H1 (cell line): ENCODE measurements at regions not wholly inside any gene's neighbourhood (a gene's known extent, or its start where the extent isn't known, plus 50 kb on each side); places are given as distances from the start of the nearest gene placed in this dataset.

Experiments
- CTCF ChIA-PET: fragments of 300-600 bp; sonication (Branson Sonifier 250); formaldehyde crosslinking; loops from one replicate; lab custom pipeline; 2021; ENCODE audit not compliant: partially characterized antibody; lab: Charles Lee
- POLR2A ChIA-PET: fragments of 300-600 bp; sonication (Branson Sonifier 250); formaldehyde crosslinking; loops from one replicate; lab custom pipeline; 2021; ENCODE audit warnings: inconsistent platforms; ENCODE audit not compliant: partially characterized antibody; lab: Charles Lee
- DNase-seq, 2 experiments: peaks; one replicate each; pipeline versions ENCODE4 v3.0.0 to v3.0.0-alpha.2; 2010 to 2022; ENCODE audit warnings: low spot score in 2 of 2, low read depth in 1 of 2, mixed read lengths in 1 of 2
- FAIRE-seq: peaks from 2 replicates; lab custom pipeline; 2011; peaks lifted over from hg19 to GRCh38; lab: Jason Lieb, UNC
- H2AFZ ChIP-seq: 2 replicates; pipeline ENCODE4 v1.8.1; 2012; ENCODE audit warnings: low read length, inconsistent platforms
- H2AK5ac ChIP-seq: 2 replicates; pipeline ENCODE4 v1.6.1; 2013; ENCODE audit warnings: low read depth, low read length
- H2BK120ac ChIP-seq: replicated peaks from 2 replicates; pipeline ENCODE3; 2013; ENCODE audit warnings: low read depth, low read length, inconsistent platforms
- H2BK12ac ChIP-seq: 2 replicates; pipeline ENCODE4 v1.6.1; 2013; ENCODE audit warnings: low read depth, low read length
- H2BK15ac ChIP-seq: 2 replicates; pipeline ENCODE4 v1.6.1; 2013; ENCODE audit warnings: low read length
- H2BK20ac ChIP-seq: 2 replicates; pipeline ENCODE4 v1.6.1; 2013; ENCODE audit warnings: low read length
- H2BK5ac ChIP-seq: 2 replicates; pipeline ENCODE4 v1.6.1; 2013; ENCODE audit warnings: low read depth, low read length
- H3K14ac ChIP-seq: 2 replicates; pipeline ENCODE4 v1.6.1; 2013; ENCODE audit warnings: inconsistent platforms; ENCODE audit not compliant: insufficient read length
- H3K18ac ChIP-seq: 2 replicates; pipeline ENCODE4 v1.6.1; 2013; ENCODE audit warnings: low read length; ENCODE audit errors: extremely low read depth
- H3K23ac ChIP-seq: 2 replicates; pipeline ENCODE4 v1.6.1; 2013; ENCODE audit warnings: inconsistent platforms; ENCODE audit not compliant: insufficient read length
- H3K23me2 ChIP-seq: 2 replicates; pipeline ENCODE4 v1.6.1; 2013; ENCODE audit warnings: low read depth, low read length
- H3K27ac ChIP-seq: 2 replicates; pipeline ENCODE4 v1.6.1; 2011; ENCODE audit warnings: low read depth, low read length, inconsistent platforms
- H3K27me3 ChIP-seq, 4 experiments: replicated peaks in 1 of 4; 1 replicate in 1 of 4; 2 replicates in 3 of 4; pipeline versions ENCODE4 v1.6.1 to v1.8.1; 2011 to 2013; ENCODE audit warnings: low read length in 3 of 4, mild to moderate bottlenecking in 3 of 4, inconsistent platforms in 2 of 4, mixed read lengths in 2 of 4, moderate library complexity in 1 of 4; ENCODE audit not compliant: control insufficient read depth in 3 of 4, insufficient read depth in 3 of 4; ENCODE audit errors: extremely low read depth in 1 of 4
- H3K36me3 ChIP-seq, 4 experiments: 2 replicates each; pipeline versions ENCODE4 v1.6.1 to v1.8.1; 2011 to 2013; ENCODE audit warnings: mild to moderate bottlenecking in 4 of 4, low read length in 3 of 4, moderate library complexity in 2 of 4, control low read depth in 1 of 4, inconsistent platforms in 1 of 4; ENCODE audit not compliant: insufficient read depth in 4 of 4, control insufficient read depth in 2 of 4
- H3K4ac ChIP-seq: replicated peaks from 2 replicates; pipeline ENCODE3; 2013; ENCODE audit warnings: low read length, low read depth, mixed read lengths, inconsistent platforms; ENCODE audit not compliant: insufficient read length
- H3K4me1 ChIP-seq, 4 experiments: replicated peaks in 1 of 4; 1 replicate in 1 of 4; 2 replicates in 3 of 4; pipeline versions ENCODE4 v1.6.1 to v1.8.1; 2011 to 2013; ENCODE audit warnings: low read length in 3 of 4, inconsistent platforms in 2 of 4, mixed read lengths in 1 of 4; ENCODE audit not compliant: insufficient read depth in 4 of 4, control insufficient read depth in 3 of 4
- H3K4me2 ChIP-seq, 2 experiments: 2 replicates each; pipeline versions ENCODE4 v1.6.1 to v1.8.1; 2011 to 2013; ENCODE audit warnings: low read depth in 2 of 2, low read length in 2 of 2, control low read depth in 1 of 2, inconsistent platforms in 1 of 2, mild to moderate bottlenecking in 1 of 2; ENCODE audit not compliant: insufficient read depth in 1 of 2
- H3K4me3 ChIP-seq, 4 experiments: fragments of 200-600, 300-600 bp in 1 of 4; sonication (generic), shearing (Covaris generic), sonication (Bioruptor Twin) in 1 of 4; 2 replicates each; pipeline versions ENCODE4 v1.5.1 to v1.8.1; 2011 to 2016; ENCODE audit warnings: low read length in 4 of 4, low read depth in 3 of 4, control low read depth in 2 of 4, inconsistent platforms in 2 of 4, mild to moderate bottlenecking in 2 of 4, mixed read lengths in 1 of 4, moderate library complexity in 1 of 4; ENCODE audit not compliant: insufficient read depth in 2 of 4; ENCODE audit errors: extremely low read depth in 1 of 4
- H3K56ac ChIP-seq: replicated peaks from 2 replicates; pipeline ENCODE3; 2013; ENCODE audit warnings: low read depth, mild to moderate bottlenecking, mixed read lengths, low read length, inconsistent platforms; ENCODE audit not compliant: insufficient read length
- H3K79me1 ChIP-seq: 2 replicates; pipeline ENCODE4 v1.6.1; 2013; ENCODE audit warnings: low read depth, low read length, control low read depth
- H3K79me2 ChIP-seq, 2 experiments: 2 replicates each; pipeline versions ENCODE4 v1.6.1 to v1.8.1; 2012 to 2013; ENCODE audit warnings: low read length in 2 of 2, mild to moderate bottlenecking in 2 of 2, inconsistent platforms in 1 of 2; ENCODE audit not compliant: insufficient read depth in 2 of 2, control insufficient read depth in 1 of 2
- H3K9ac ChIP-seq, 4 experiments: replicated peaks in 1 of 4; 1 replicate in 1 of 4; 2 replicates in 3 of 4; pipeline versions ENCODE4 v1.6.1 to v1.8.1; 2011 to 2013; ENCODE audit warnings: low read depth in 3 of 4, low read length in 3 of 4, control low read depth in 2 of 4, mild to moderate bottlenecking in 2 of 4, moderate library complexity in 2 of 4, inconsistent platforms in 1 of 4; ENCODE audit errors: extremely low read depth in 1 of 4
- H3K9me3 ChIP-seq, 2 experiments: 2 replicates each; pipeline versions ENCODE4 v1.6.1 to v1.8.1; 2012 to 2013; ENCODE audit warnings: mild to moderate bottlenecking in 2 of 2, moderate library complexity in 2 of 2, control low read depth in 1 of 2, inconsistent platforms in 1 of 2, low read depth in 1 of 2, low read length in 1 of 2, mixed read lengths in 1 of 2; ENCODE audit not compliant: insufficient read depth in 2 of 2
- H4K20me1 ChIP-seq, 2 experiments: replicated peaks in 1 of 2; 2 replicates each; pipeline versions ENCODE3 to v1.8.1; 2011 to 2013; ENCODE audit warnings: inconsistent platforms in 2 of 2, low read length in 2 of 2, mild to moderate bottlenecking in 1 of 2; ENCODE audit not compliant: insufficient read depth in 2 of 2, control insufficient read depth in 1 of 2
- H4K5ac ChIP-seq: 2 replicates; pipeline ENCODE4 v1.6.1; 2013; ENCODE audit warnings: low read length, low read depth, mixed read lengths, inconsistent platforms; ENCODE audit not compliant: insufficient read length
- H4K8ac ChIP-seq: 2 replicates; pipeline ENCODE4 v1.8.0; 2013; ENCODE audit warnings: mild to moderate bottlenecking, moderate library complexity, low read length, inconsistent platforms; ENCODE audit not compliant: insufficient read depth; ENCODE audit errors: extremely low read depth
- H4K91ac ChIP-seq: replicated peaks from 2 replicates; pipeline ENCODE3; 2013; ENCODE audit warnings: low read length, mixed read lengths, inconsistent platforms; ENCODE audit not compliant: insufficient read length
- CREB1 ChIP-seq: IDR thresholded peaks from 2 replicates; pipeline ENCODE4 v1.6.1; 2012; ENCODE audit warnings: inconsistent platforms
- CTBP2 ChIP-seq: IDR thresholded peaks from 2 replicates; pipeline ENCODE4 v1.7.0; 2011; ENCODE audit warnings: borderline replicate concordance, mild to moderate bottlenecking, moderate library complexity, mixed read lengths, low read length; ENCODE audit not compliant: insufficient read depth, insufficient read length
- CTCF ChIP-seq, 3 experiments: IDR thresholded peaks; 1 replicate in 2 of 3; 2 replicates in 1 of 3; pipeline versions ENCODE4 v1.5.1 to v1.6.1; 2011; ENCODE audit warnings: low read length in 3 of 3, mild to moderate bottlenecking in 3 of 3, inconsistent platforms in 2 of 3, low read depth in 1 of 3, moderate library complexity in 1 of 3; ENCODE audit not compliant: insufficient read depth in 1 of 3; ENCODE audit errors: control extremely low read depth in 1 of 3
- HDAC6 ChIP-seq: IDR thresholded peaks from one replicate; pipeline ENCODE4 v1.7.1; 2012; ENCODE audit warnings: low read depth, mild to moderate bottlenecking, inconsistent platforms, low read length, moderate library complexity
- RAD21 ChIP-seq, 2 experiments: IDR thresholded peaks in 1 of 2; conservative IDR thresholded peaks in 1 of 2; 2 replicates each; pipeline ENCODE4 v1.6.1; 2011; ENCODE audit warnings: low read depth in 2 of 2, low read length in 2 of 2, improper control_type of control experiment in 1 of 2, inconsistent platforms in 1 of 2, mild to moderate bottlenecking in 1 of 2, moderate library complexity in 1 of 2
- RNF2 ChIP-seq: fragments of 200-900, 300-1000 bp; sonication (generic); IDR thresholded peaks from 2 replicates; pipeline ENCODE4 v1.7.1; 2016; ENCODE audit warnings: borderline replicate concordance, low read depth, mild to moderate bottlenecking, antibody characterized with exemption, low read length; ENCODE audit not compliant: poor library complexity, severe bottlenecking; ENCODE audit errors: missing control alignments
- SAP30 ChIP-seq: fragments of 300-600 bp; sonication (generic); IDR thresholded peaks from 2 replicates; pipeline ENCODE4 v1.7.1; 2012; ENCODE audit warnings: low read length, moderate library complexity, mild to moderate bottlenecking, inconsistent platforms; ENCODE audit not compliant: insufficient read depth, insufficient replicate concordance
- SIN3A ChIP-seq, 2 experiments: IDR thresholded peaks in 1 of 2; conservative IDR thresholded peaks in 1 of 2; 2 replicates each; pipeline ENCODE4 v1.6.1; 2011 to 2012; ENCODE audit warnings: low read length in 2 of 2, improper control_type of control experiment in 1 of 2, low read depth in 1 of 2, mild to moderate bottlenecking in 1 of 2
- SIRT6 ChIP-seq: IDR thresholded peaks from one replicate; pipeline ENCODE4 v1.7.1; 2012; ENCODE audit warnings: low read length, inconsistent platforms
- SIX5 ChIP-seq: IDR thresholded peaks from 2 replicates; pipeline ENCODE4 v1.6.1; 2011; ENCODE audit warnings: mild to moderate bottlenecking, low read depth, low read length
- WGBS, 2 experiments: shearing (Covaris generic) in 1 of 2; methylation state at CpG; one replicate each; pipeline versions ENCODE4 v1.1.6 to v1.1.7; 2013 to 2015; ENCODE audit warnings: low lambda C conversion rate in 2 of 2, mixed read lengths in 2 of 2, inconsistent platforms in 1 of 2, low coverage in 1 of 2, missing lambda C conversion rate in 1 of 2; ENCODE audit not compliant: insufficient replicate concordance in 2 of 2, insufficient coverage in 1 of 2, insufficient read length in 1 of 2; ENCODE audit errors: extremely low coverage in 1 of 2, missing lambda C conversion rate in 1 of 2; 5-methylcytosine and 5-hydroxymethylcytosine counted together

DNA sequence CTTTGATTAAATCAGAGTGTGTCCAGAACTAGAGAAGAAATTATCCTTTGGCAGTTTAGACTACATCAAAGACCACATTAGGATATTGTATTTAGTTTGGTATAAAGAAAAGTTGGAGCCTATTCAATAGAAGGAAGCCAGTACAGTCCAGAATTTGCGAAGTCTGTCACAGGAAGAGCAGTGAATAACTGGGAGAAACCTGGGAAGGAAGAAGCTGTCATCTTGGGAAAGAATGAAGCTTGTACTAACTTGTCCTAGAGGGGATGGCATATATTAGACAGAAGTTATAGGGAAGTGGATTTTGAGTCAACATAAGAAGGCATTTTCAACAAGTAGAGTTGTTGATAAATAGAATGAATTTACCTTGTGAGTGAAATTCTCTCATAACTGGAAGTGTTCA is 386.7 kb downstream of the LRIG3 start:
- H2AK5ac ChIP-seq: no peak overlapping the region
- H4K8ac ChIP-seq: no peak overlapping the region
- no peak overlapping the region for H3K4me3 ChIP-seq
- no peak for TF ChIP-seq CREB1
- no peak for TF ChIP-seq RAD21 (IDR thresholded peaks at IDR 0.05 in 1 of 2, conservative IDR thresholded peaks at IDR 0.05 in 1 of 2; ENCODE audit: low read depth in 2 of 2, low read length in 2 of 2)
- TF ChIP-seq HDAC6: no peak
- TF ChIP-seq SAP30: no peak
- no peak for TF ChIP-seq SIN3A (conservative IDR thresholded peaks at IDR 0.05 in 1 of 2, IDR thresholded peaks at IDR 0.05 in 1 of 2; ENCODE audit: low read depth in 1 of 2, low read length in 2 of 2)
- no peak for TF ChIP-seq SIX5
- TF ChIP-seq SIRT6: no peak
- no peak for TF ChIP-seq CTBP2
- no peak for TF ChIP-seq RNF2
- TF ChIP-seq CTCF (IDR thresholded peaks at IDR 0.05; ENCODE audit: control extremely low read depth in 1 of 3, insufficient read depth in 1 of 3, low read depth in 1 of 3, low read length in 3 of 3): no peak

More for the DNA sequence above, 386.7 kb downstream of the LRIG3 start:
- Histone ChIP-seq H3K79me2 (no peaks in the 10 kb centered on the region), H2BK15ac (no peak overlapping the region), H3K18ac (no peak overlapping the region), H4K20me1 (no peaks in the 10 kb centered on the region), H3K23me2 (no peaks in the 10 kb centered on the region), H3K23ac (no peak overlapping the region), H3K9ac (no peak overlapping the region), H2BK20ac (no peak overlapping the region), H2AFZ (no peak overlapping the region), H3K27ac (no peak overlapping the region), H3K56ac (no peak overlapping the region), H3K79me1 (no peaks in the 10 kb centered on the region), H3K27me3 (no peaks in the 10 kb centered on the region), H3K4me2 (no peak overlapping the region), H4K5ac (no peak overlapping the region), H4K91ac (no peak overlapping the region), H3K36me3 (no peaks in the 10 kb centered on the region), H3K4me1 (no peaks in the 10 kb centered on the region; a peak in 1 of 7 replicates), H3K14ac (no peak overlapping the region), H3K9me3 (no peaks in the 10 kb centered on the region), H2BK120ac (no peak overlapping the region), H2BK5ac (no peak overlapping the region), H3K4ac (no peak overlapping the region), H2BK12ac (no peak overlapping the region)
- FAIRE-seq (no peak), DNase-seq (no peak)
- ChIA-PET POLR2A (no interaction called here), CTCF (interaction anchor here (0.7 to 1.0 kb wide), 2 partner anchors 12 to 285 kb away, joined by 3 read pairs; no protein-coding TSS in a partner anchor)
- 93% methylated on average over 1 of the region's 1 CpG; no CpG with 5 or more reads in 1 of the 2 experiments for WGBS, 2 experiments
